Fibroblast of the aortic adventitia (primary cell): ENCODE measurements at regions not wholly inside any gene's neighbourhood (a gene's known extent, or its start where the extent isn't known, plus 50 kb on each side); places are given as distances from the start of the nearest gene placed in this dataset.

Source experiments
- DNase-seq: peaks from one replicate; pipeline ENCODE4 v3.0.0-alpha.2; 2010; ENCODE audit warnings: low read depth
- H3K4me3 ChIP-seq: 2 replicates; pipeline ENCODE4 v1.5.1; 2011; ENCODE audit warnings: low read depth, mild to moderate bottlenecking, control low read depth, low read length, moderate library complexity
- CTCF ChIP-seq: IDR thresholded peaks from 2 replicates; pipeline ENCODE4 v1.5.1; 2011; ENCODE audit warnings: mild to moderate bottlenecking, low read length, control low read depth, inconsistent platforms; ENCODE audit not compliant: insufficient read depth

- no peak overlapping the region for H3K4me3 ChIP-seq
- no peak for TF ChIP-seq CTCF
- DNase-seq, result no peak
Observed at GRCh38 chr22:26847816-26848215, 190.4 kb downstream of the MIAT start.

- peak; percentile 71 for DNase-seq
- no peak for TF ChIP-seq CTCF
Observed at GRCh38 chr22:26848244-26848920, 191.0 kb downstream of the MIAT start.

GRCh38 chr22:26849575-26849974 is 192.2 kb downstream of the MIAT start:
- TF ChIP-seq CTCF, result no peak
- no peak overlapping the region for H3K4me3 ChIP-seq
- no peak for DNase-seq

More at GRCh38 chr22:26848244-26848920, 191.0 kb downstream of the MIAT start:
- H3K4me3 ChIP-seq, result no peak overlapping the region

GRCh38 chr22:26851125-26851524 is 193.7 kb downstream of the MIAT start:
- H3K4me3 ChIP-seq, result no peak overlapping the region
- no peak for DNase-seq
- TF ChIP-seq CTCF, result no peak

- DNase-seq, result no peak
- H3K4me3 ChIP-seq, result no peak overlapping the region
- no peak for TF ChIP-seq CTCF
Observed at GRCh38 chr22:26852176-26852575, 194.8 kb downstream of the MIAT start.

- TF ChIP-seq CTCF, result no peak
- no peak overlapping the region for H3K4me3 ChIP-seq
- DNase-seq, result no peak
Observed at GRCh38 chr22:26853071-26853470, 195.7 kb downstream of the MIAT start.

- DNase-seq, result no peak
- TF ChIP-seq CTCF, result no peak
- no peak overlapping the region for H3K4me3 ChIP-seq
Observed at GRCh38 chr22:26853495-26853894, 196.1 kb downstream of the MIAT start.
